ENCODE measurements at regions not wholly inside any gene's neighbourhood (a gene's known extent, or its start where the extent isn't known, plus 50 kb on each side); places are given as distances from the start of the nearest gene placed in this dataset.
"Not testable (repeated sequence)": the region's sequence is repeated elsewhere in the genome, so short reads cannot be mapped to it uniquely, and the experiment has no call there.

- Mint-ChIP-seq H3K4me3 (no peak overlapping the region), H3K27ac (no peak overlapping the region), H3K9me3 (peaks cover 0 to 8% (median 3%) of the 10 kb centered on the region in 7 donors), H3K27me3 (ENCODE audit: low read depth in 3 of 3) (no peaks in the 10 kb centered on the region), H3K36me3 (no peaks in the 10 kb centered on the region), H3K4me1 (no peaks in the 10 kb centered on the region)
- Histone ChIP-seq H2AFZ (ENCODE audit: insufficient read depth, low read depth, low read length, poor library complexity, severe bottlenecking) (no peak overlapping the region), H3K4me2 (replicated peaks; ENCODE audit: extremely low read depth, low read length, poor library complexity, severe bottlenecking) (no peak overlapping the region), H3K9me3 (replicated peaks in 1 of 2; ENCODE audit: control insufficient read depth in 1 of 2, insufficient read depth in 1 of 2, low read length in 2 of 2) (peaks cover 0 to 4% of the 10 kb centered on the region in 2 donors), H3K27me3 (ENCODE audit: control insufficient read depth in 2 of 2, insufficient read depth in 2 of 2, low read length in 2 of 2) (no peaks in the 10 kb centered on the region), H3K9ac (ENCODE audit: insufficient read depth, low read length, poor library complexity, severe bottlenecking) (no peak overlapping the region), H3K79me2 (ENCODE audit: insufficient read depth, low read length) (no peaks in the 10 kb centered on the region), H4K20me1 (ENCODE audit: insufficient read depth, low read length) (no peaks in the 10 kb centered on the region), H3K27ac (ENCODE audit: low read depth in 1 of 2, low read length in 2 of 2) (no peak overlapping the region), H3K36me3 (replicated peaks in 1 of 2; ENCODE audit: control insufficient read depth in 1 of 2, insufficient read depth in 2 of 2, low read length in 2 of 2) (no peaks in the 10 kb centered on the region), H3K4me1 (ENCODE audit: control insufficient read depth in 1 of 2, insufficient read depth in 2 of 2, low read length in 2 of 2) (no peaks in the 10 kb centered on the region), H3K4me3 (replicated peaks in 1 of 3; ENCODE audit: low read depth in 2 of 3, low read length in 3 of 3) (no peak overlapping the region)
- no peak for DNase-seq
- no peak for TF ChIP-seq CTCF (IDR thresholded peaks at IDR 0.05)
- intact Hi-C loops (cut with micrococcal nuclease), result no loop called here
Observed at GRCh38 chr2:142380372-142380771, 249.6 kb upstream of the LRP1B start.

GRCh38 chr2:142362069-142362468, 231.3 kb upstream of the LRP1B start:
- intact Hi-C loops (cut with micrococcal nuclease); H3K27me3 Mint-ChIP-seq (ENCODE audit: low read depth in 3 of 3); H3K9ac ChIP-seq (ENCODE audit: insufficient read depth, low read length, poor library complexity, severe bottlenecking); H4K20me1 ChIP-seq (ENCODE audit: insufficient read depth, low read length); H3K4me3 Mint-ChIP-seq; H3K79me2 ChIP-seq (ENCODE audit: insufficient read depth, low read length); H3K9me3 ChIP-seq (replicated peaks in 1 of 2; ENCODE audit: control insufficient read depth in 1 of 2, insufficient read depth in 1 of 2, low read length in 2 of 2); DNase-seq; H3K4me1 Mint-ChIP-seq; H2AFZ ChIP-seq (ENCODE audit: insufficient read depth, low read depth, low read length, poor library complexity, severe bottlenecking); H3K27ac Mint-ChIP-seq; H3K36me3 Mint-ChIP-seq; H3K27me3 ChIP-seq (ENCODE audit: control insufficient read depth in 2 of 2, insufficient read depth in 2 of 2, low read length in 2 of 2); H3K4me2 ChIP-seq (replicated peaks; ENCODE audit: extremely low read depth, low read length, poor library complexity, severe bottlenecking); H3K27ac ChIP-seq (ENCODE audit: low read depth in 1 of 2, low read length in 2 of 2); H3K4me3 ChIP-seq (replicated peaks in 1 of 3; ENCODE audit: low read depth in 2 of 3, low read length in 3 of 3); H3K36me3 ChIP-seq (replicated peaks in 1 of 2; ENCODE audit: control insufficient read depth in 1 of 2, insufficient read depth in 2 of 2, low read length in 2 of 2); H3K4me1 ChIP-seq (ENCODE audit: control insufficient read depth in 1 of 2, insufficient read depth in 2 of 2, low read length in 2 of 2): not testable (repeated sequence)
- H3K9me3 Mint-ChIP-seq, result peaks cover 0 to 11% (median 0%) of the 10 kb centered on the region in 7 donors
- WGBS (ENCODE audit: insufficient coverage), result 100% methylated on average over 2 of the region's 7 CpGs
